IPS DF 19.7 (cell line): ENCODE measurements at regions not wholly inside any gene's neighbourhood (a gene's known extent, or its start where the extent isn't known, plus 50 kb on each side); places are given as distances from the start of the nearest gene placed in this dataset.

ENCODE experiments used
- DNase-seq: peaks from one replicate; pipeline ENCODE4 v3.0.0-alpha.2; 2013; ENCODE audit warnings: low read depth, low spot score

DNA sequence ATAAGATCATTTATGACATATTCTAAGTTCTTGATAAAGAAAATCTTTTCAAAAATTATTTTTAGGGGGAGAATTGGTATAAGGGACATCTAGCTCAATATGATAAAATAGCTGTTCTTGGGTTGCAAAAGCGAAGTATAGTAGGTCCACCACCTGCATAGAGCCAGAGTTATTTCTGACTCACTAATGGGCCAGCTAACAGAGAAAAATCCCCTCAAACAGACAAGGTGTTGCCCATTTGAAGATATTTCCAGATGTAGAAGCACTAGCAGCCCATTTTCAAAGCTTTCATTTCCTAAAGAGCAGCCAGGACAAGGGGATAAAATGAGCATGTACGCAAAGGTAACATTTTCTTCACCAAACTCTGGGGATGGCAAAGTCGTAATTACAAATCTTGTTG, 165.7 kb upstream of the FN1 start:
- DNase-seq: no peak

GRCh38 chr2:215598376-215598975, 162.6 kb upstream of the FN1 start:
- no peak for DNase-seq

DNA sequence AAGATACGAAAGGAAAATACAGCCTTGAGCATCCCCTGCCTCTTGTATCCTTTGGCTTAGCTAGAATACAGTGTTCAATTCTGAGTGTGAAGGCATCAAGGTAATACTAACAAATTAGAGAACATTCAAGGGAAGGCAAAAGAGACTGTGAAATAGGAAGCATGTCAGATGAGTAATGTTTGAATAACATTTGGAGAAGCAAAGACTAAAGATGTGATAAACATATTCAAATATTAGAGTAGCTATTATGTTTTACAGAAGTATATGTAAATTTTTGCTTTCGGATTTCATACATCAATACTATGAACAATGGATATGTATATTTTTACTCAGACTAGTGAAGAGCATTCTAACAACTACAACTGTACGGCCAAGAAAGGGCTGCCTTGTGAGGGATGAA, 161.7 kb upstream of the FN1 start:
- DNase-seq: no peak

- no peak for DNase-seq
These were observed 158.9 kb upstream of the FN1 start for GRCh38 chr2:215594766-215595165.

GRCh38 chr2:215590010-215590745, 154.3 kb upstream of the FN1 start:
- DNase-seq: no peak

GRCh38 chr2:215583881-215584280, 148.0 kb upstream of the FN1 start:
- no peak for DNase-seq

DNA sequence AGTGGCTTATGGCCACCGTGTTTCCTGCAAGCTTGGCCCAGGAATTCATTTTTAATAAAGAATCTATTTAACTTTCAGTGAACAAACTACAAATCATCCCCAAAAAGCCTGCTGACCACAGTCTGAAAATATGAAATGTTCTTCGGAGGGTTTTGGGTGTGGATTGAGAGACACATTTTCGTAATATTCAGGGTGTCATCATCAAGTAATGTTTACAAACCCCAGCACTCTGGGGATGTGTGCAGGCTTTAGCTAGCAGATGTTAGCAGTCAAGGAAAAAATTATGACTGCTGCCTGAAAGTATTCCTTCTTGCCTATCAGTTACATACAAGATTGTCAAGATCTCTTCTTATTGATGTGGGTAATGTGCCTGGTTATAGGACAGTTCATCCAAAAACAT, 143.9 kb upstream of the FN1 start:
- DNase-seq: no peak

GRCh38 chr2:215577356-215577755, 141.5 kb upstream of the FN1 start:
- no peak for DNase-seq

- DNase-seq: no peak
These were observed 140.7 kb upstream of the FN1 start for GRCh38 chr2:215576572-215576971.

DNA sequence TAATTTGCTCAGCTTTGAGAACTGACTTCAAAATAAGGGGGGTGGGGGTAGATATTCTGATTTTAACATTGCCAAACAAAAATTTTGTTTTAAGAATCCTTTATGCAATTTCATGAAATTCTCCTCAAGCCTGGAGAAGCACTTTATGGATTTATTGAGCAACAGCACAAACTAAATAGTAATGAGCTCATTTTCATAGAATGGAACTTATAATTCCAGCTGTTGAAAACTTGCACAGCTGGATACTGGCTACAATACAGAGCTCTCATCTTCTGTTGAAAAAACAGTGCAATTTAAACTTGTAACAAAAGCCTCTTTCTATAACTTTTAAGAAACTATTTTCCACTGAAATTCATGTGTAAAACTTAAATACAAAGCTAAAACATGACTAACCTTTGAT, 137.6 kb upstream of the FN1 start:
- DNase-seq: no peak

DNA sequence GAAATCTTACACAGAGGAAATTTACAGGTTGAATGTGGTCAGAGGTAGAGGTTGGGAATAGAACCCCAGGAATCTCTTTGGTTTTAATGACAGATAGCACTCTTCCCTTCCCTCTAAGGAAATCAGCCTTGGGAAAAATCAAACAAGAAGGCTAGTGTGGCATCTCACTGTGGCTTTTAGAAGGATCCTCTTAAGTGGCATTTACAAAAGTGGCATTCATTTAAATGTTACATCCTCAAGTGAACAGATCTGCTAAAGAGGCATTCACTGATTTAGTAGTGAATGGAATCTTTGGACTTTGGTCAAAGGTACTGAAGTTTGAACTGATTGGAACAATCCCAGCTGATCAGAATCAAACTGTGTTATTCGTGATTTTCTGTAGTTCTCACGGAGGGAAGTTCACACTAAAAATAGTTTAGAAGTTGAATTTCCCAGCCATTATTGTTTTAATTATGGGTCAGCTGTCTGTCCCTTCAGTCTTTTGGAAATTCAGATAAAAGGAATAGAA, 136.5 kb upstream of the FN1 start:
- DNase-seq: no peak

GRCh38 chr2:215571689-215572088, 135.8 kb upstream of the FN1 start:
- DNase-seq: no peak

DNA sequence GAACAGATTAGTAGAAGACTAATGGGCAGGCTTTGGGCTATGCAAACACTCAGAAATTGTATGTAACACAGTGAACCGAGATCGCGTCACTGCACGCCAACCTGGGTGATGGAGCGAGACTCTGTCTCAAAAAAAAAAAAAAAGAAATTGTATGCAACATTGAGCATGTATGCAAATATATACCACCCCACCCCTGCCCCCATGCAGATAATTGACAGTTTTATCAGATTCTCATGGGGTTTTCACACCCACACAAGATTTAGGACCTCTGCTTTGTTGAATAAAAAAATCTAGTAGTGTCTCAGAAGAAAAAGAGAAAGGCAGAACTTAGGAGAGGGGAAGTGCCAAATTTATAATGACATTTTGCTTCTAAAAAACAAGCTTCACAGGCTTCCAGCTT, 131.6 kb upstream of the FN1 start:
- no peak for DNase-seq

DNA sequence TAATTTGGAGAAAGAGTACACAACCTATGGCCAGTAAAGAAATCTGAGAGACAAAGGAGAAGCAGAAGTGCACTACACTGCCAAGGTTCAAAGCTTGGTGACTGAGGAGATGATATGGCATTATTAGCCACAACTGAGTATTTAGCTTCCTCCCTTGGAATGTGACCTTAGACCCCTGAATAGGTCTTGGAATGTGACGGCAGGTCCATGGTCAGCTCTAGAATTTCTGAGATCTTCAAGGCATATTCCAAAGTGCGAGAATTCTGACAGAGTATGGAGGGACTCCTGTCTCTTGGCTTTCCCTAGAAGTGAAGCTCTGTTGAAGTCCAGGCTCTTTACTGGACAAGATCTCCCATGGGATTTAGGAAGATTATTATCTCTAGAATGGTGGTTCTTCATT, 130.0 kb upstream of the FN1 start:
- no peak for DNase-seq

DNA sequence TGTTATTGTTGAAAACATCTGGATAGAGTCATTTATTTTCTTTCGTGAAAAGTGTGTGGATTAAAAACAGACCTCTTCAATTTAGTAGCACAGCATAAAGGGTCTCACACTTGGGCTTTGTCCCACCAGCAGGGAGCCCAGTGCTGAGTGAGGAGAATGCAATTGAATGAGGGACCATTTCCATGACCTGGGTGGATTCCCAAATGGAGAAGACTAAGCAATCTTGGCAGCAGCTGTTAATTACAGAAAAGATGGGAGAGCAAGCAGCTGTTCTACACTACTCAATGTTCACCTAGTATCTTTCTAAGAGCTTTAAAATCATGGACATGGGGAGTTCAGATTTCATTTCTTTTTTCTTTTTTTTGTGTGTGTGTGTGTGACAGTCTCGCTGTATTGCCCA, 121.8 kb upstream of the FN1 start:
- no peak for DNase-seq

DNA sequence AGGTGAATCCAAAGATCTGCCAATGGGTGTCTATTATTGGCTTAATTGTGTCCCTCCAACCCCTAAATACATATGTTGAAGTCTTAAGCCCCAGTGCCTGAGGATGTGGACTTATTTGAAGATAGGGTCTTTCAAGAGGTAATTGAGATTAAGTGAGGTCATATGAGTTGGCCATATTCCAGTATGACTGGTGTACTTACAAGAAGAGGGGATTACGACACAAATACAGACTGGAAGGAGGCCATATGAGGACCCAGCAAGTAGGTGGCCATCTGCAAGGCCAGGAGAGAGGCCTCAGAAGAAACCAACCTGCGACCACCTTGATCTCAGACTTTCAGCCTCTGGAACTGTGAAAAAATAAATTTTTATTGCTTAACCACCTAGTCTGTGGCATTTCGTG, 121.1 kb upstream of the FN1 start:
- no peak for DNase-seq

DNA sequence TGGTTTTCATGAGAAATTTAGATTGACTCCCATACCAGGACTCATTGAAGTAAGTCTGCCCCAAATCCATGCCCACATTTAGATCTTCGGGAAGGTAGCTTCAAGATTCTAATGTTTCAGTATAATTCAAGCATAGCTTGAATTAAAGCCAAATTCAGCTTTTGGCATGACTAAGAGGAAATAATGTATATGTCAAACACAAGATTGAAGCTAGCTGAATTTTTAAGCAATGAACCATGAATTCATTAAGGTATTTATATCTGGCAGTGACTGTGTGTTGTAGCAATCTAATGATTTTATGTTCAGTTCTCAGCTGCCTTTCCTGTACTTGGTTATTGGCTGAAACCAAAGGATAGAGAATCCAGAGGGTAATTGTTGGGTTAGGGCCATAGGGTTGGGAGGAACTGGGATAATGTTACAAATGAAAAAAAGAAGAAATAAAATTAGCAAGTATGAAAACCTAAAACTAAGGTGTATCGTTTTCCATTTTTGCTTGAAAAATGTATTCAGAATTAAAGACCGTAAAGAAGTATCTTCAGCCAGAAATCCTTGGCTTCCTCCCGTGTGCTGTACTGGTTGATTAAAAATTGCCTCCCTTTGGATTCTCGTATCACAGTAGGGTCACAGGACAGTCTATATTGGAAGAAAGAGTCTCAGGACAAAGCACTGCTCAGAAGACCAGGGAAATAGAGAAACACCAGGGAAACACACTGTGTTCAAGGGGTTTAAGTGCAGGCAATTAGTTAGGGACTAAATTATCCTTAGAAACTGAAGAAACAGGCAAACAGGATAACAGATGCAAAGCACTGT, 119.0 kb upstream of the FN1 start:
- DNase-seq: no peak

DNA sequence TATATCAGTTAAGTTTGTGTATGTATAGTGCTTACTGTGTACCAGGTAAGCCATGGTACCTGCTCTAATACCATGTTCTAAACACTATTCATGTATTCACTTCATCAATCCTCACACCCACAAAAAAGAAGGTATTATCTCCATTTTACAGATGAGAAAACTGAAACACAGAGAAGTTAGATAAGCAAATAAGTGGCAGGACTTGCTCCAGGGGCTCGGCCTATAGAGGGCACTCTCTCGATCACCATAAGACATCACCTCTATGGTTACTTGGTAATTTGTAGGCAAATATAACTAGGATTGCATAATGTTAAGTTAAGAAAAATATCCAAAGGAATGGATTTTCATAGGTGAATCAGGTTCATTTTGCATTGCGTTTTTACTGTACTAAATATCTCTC, 118.1 kb upstream of the FN1 start:
- DNase-seq: no peak

DNA sequence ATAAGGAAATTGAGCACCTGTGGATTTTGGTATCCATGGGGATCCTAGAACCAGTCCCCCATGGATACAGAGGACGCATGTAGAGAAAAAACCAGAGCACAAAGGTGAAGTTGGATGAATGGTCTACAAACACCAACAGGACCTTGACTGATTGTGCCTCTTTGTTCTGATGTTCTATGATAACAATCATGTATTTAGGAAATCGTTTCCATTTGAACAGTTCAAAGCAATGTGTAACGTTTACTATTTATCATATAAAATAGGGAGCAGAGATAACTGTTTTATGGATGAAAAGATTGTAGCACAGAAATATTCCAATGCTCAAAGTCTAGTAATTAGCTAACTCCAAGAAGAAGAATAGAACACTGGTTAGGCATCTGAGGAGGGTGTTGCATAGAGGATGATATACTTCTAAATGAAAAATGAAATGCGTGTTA, 116.3 kb upstream of the FN1 start:
- no peak for DNase-seq

- DNase-seq: no peak
These were observed 114.5 kb upstream of the FN1 start for GRCh38 chr2:215550331-215550730.

DNA sequence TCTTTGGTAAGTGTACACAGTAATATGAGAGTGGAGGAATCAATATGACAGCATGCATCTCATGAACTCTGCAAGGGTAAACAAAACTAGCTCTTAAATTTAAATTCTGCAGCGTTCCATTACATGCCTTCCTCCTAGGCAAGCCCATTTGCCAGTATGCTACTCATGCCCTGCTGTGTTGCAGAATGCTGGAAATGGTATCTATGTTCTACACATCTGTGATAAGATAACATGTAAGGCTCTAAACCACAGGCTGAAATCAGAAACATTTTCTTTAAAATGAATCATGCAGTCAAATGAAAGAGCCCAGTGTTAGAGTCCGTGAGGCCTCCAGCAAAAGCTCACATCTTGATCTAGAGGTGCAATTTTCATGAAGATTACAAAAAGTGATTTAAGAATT, 112.8 kb upstream of the FN1 start:
- no peak for DNase-seq

DNA sequence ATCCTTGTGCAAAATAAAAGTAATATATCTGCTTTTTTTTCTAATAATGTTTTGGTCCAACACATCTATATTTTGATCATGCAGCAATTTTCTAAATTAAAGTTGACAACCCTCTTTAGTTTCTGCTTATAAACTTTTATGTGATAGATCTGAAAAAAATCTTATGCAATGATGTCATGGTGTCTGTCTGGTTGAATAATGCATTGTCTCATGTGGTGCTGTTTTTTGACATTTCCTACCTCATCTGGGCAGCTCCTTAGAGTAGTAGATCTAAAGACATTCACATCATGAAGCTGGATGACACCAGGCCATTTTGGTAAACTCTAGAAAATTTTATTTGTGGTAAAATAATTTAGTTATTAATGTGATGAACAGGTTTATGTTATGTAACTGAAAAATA, 106.8 kb upstream of the FN1 start:
- DNase-seq: no peak

- DNase-seq: no peak
These were observed 104.8 kb upstream of the FN1 start for GRCh38 chr2:215540658-215541057.
